Ovary (tissue), 7 donors: ENCODE measurements at regions not wholly inside any gene's neighbourhood (a gene's known extent, or its start where the extent isn't known, plus 50 kb on each side); places are given as distances from the start of the nearest gene placed in this dataset.

Experiments
- DNase-seq, 5 donors: peaks; one replicate each; pipeline ENCODE4 v3.0.0-alpha.2; 2019 to 2020
- H3K27ac ChIP-seq, 2 donors: fragments of 200-600 bp; one replicate each; pipeline versions ENCODE4 v1.5.1 to v1.8.0; 2019 to 2022
- H3K27me3 ChIP-seq: fragments of 200-600 bp; one replicate; pipeline ENCODE4 v1.8.0; 2022
- H3K36me3 ChIP-seq: fragments of 200-600 bp; sonication (generic); one replicate; pipeline ENCODE4 v1.5.1; 2019
- H3K4me1 ChIP-seq: one replicate; pipeline ENCODE4 v1.8.1; 2013; ENCODE audit warnings: mild to moderate bottlenecking, moderate library complexity; ENCODE audit not compliant: insufficient read depth
- H3K4me3 ChIP-seq: fragments of 200-600 bp; sonication (generic); one replicate; pipeline ENCODE4 v1.5.1; 2017
- H3K9me3 ChIP-seq, 2 donors: fragments of 200-600 bp in 1 of 2; sonication (generic) in 1 of 2; one replicate each; pipeline versions ENCODE4 v1.5.1 to v1.8.1; 2013 to 2019; ENCODE audit warnings: mild to moderate bottlenecking in 1 of 2, moderate library complexity in 1 of 2
- CTCF ChIP-seq, 3 donors: fragments of 450-650 bp in 2 of 3; fragments of 200-600 bp in 1 of 3; IDR thresholded peaks; one replicate each; pipeline versions ENCODE4 v1.5.1 to v1.8.0; 2016 to 2022; ENCODE audit warnings: antibody characterized with exemption in 3 of 3, mild to moderate bottlenecking in 1 of 3
- EP300 ChIP-seq: sonication (generic); formaldehyde crosslinking; IDR thresholded peaks from one replicate; pipeline ENCODE4 v1.6.1; 2017; ENCODE audit warnings: antibody characterized with exemption
- POLR2A ChIP-seq: fragments of 450-650 bp; IDR thresholded peaks from one replicate; pipeline ENCODE4 v1.6.1; 2017; ENCODE audit warnings: antibody characterized with exemption, mild to moderate bottlenecking, moderate library complexity
- WGBS, 3 donors: extraction: QIAGEN DNeasy Blood & Tissue Kit in 1 of 3; methylation state at CpG; one replicate each; pipeline versions ENCODE4 v1.1.5 to v1.1.7; 2013 to 2017; 5-methylcytosine and 5-hydroxymethylcytosine counted together
- intact Hi-C, 4 donors: fragments of 100-400 bp; cut with DNase I; formaldehyde crosslinking; loops; one replicate each; pipeline versions ENCODE4 v1.11.0 to v1.15.1; 2022 to 2023
- donor health status: DM: no; HTN: no; CAD: no; lungs with moderate emphysema.
- donor health status: DM: no; HTN: no; CAD: no.
- donor health status: Bipolar disorder and iron deficiency.
- donor health status: DM: no; HTN: no; CAD: no.
- donor health status: DM: yes; HTN: yes; CAD: no.

DNA sequence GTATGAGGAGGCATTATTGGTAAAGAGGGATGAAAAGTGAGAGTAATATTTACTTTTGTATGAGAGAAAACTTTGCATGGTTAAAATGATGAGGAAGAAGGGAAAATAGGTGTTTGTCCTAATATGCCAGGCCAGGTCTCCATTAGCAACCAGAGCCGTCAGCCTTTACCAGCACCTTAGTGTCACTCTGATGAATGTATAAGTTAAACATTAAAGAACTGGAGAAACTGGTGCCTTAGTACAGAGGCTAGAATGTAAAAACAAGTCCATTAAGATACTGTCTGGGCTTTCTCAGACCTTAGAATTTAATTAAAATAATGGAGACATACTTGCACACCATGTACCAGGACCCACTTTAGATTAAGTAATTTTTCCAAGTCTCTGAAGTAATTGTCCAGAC is 222.3 kb downstream of the FAM47A start:
- WGBS, 3 donors: 63 to 78% (median 70%) methylated on average over 1 of the region's 1 CpG
- H3K27ac ChIP-seq: no peak overlapping the region
- no peaks in the 10 kb centered on the region for H3K27me3 ChIP-seq
- no peak for DNase-seq
- TF ChIP-seq POLR2A: no peak
- TF ChIP-seq EP300: no peak
- TF ChIP-seq CTCF (IDR thresholded peaks at IDR 0.05): no peak
- no peaks in the 10 kb centered on the region for H3K4me1 ChIP-seq
- no peaks in the 10 kb centered on the region for H3K9me3 ChIP-seq
- no peak overlapping the region for H3K4me3 ChIP-seq
- intact Hi-C loops: no loop called here
- H3K36me3 ChIP-seq: no peaks in the 10 kb centered on the region

DNA sequence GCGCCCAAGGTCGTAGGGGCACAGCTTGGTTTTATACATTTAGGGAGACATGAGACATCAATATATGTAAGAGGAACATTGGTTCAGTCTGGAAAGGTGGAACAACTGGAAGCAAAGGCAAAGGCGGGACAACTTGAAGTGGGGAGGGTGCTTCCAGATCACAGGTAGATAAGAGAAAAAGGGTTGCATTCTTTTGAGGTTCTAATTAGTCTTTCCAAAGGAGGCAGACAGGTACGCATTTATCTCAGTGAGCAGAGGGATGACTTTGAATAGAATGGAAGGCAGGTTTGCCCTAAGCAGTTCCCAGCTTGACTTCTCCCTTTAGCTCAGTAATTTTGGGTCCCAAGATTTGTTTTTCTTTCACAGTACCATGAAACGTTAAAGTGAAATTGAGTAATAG is 223.2 kb downstream of the FAM47A start:
- no peak for TF ChIP-seq POLR2A
- TF ChIP-seq CTCF (IDR thresholded peaks at IDR 0.05): no peak
- no peak for TF ChIP-seq EP300
- intact Hi-C loops: no loop called here

DNA sequence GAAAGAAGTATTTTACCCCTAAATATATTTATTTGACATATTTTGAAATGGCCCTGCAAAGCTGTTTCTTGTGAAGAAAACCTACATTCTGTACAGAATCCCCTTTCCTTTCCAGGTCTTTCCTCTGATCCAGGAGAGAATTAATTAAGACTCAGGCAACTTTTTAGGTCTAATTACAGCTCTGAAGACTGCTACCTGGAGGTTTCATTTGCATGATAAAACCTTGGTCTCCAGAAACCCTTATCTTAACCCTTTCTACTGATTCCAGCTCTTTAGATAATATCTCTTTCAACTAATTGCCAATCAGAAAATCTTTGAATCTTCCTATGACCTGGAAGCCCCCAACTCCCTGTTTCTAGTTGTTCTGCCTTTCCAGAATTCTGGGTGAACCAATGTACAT is 224.0 kb downstream of the FAM47A start:
- H3K36me3 ChIP-seq: no peaks in the 10 kb centered on the region
- no peak overlapping the region for H3K4me3 ChIP-seq
- no peaks in the 10 kb centered on the region for H3K4me1 ChIP-seq
- TF ChIP-seq CTCF (IDR thresholded peaks at IDR 0.05): no peak
- no peak overlapping the region for H3K27ac ChIP-seq
- no peaks in the 10 kb centered on the region for H3K9me3 ChIP-seq
- intact Hi-C loops: no loop called here
- no peak for DNase-seq
- H3K27me3 ChIP-seq: no peaks in the 10 kb centered on the region

More for the DNA sequence above, 223.2 kb downstream of the FAM47A start:
- no peak for DNase-seq
- Histone ChIP-seq H3K4me3 (no peak overlapping the region), H3K9me3 (no peaks in the 10 kb centered on the region), H3K27ac (no peak overlapping the region), H3K27me3 (no peaks in the 10 kb centered on the region), H3K4me1 (no peaks in the 10 kb centered on the region), H3K36me3 (no peaks in the 10 kb centered on the region)
- WGBS, 3 donors: 46 to 67% (median 60%) methylated on average over 5 of the region's 5 CpGs

DNA sequence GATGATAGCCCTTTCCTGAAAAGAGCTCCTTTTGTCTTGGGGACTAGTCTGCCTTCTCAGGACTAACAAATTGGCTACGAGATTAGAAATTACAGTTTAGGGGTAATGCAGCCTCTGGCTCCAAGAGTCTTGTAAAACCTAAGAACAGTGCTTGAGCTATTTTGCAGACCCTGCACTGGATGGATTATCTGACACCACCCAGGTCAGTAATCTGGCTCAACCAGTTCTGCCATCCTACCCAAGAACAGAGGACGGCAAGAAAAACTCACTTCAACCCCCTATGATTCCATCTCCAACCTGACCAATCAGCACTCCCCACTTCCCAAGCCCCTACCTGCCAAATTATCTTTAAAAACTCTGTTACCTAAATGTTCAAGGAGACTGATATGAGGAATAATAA is 225.1 kb downstream of the FAM47A start:
- Histone ChIP-seq H3K27me3 (no peaks in the 10 kb centered on the region), H3K27ac (no peak overlapping the region), H3K4me3 (no peak overlapping the region), H3K36me3 (no peaks in the 10 kb centered on the region), H3K9me3 (no peaks in the 10 kb centered on the region), H3K4me1 (no peaks in the 10 kb centered on the region)
- no peak for DNase-seq
- TF ChIP-seq CTCF (IDR thresholded peaks at IDR 0.05): no peak
- TF ChIP-seq POLR2A: no peak
- TF ChIP-seq EP300: no peak
- WGBS, 3 donors: 53 to 67% (median 66%) methylated on average over 2 of the region's 2 CpGs
- intact Hi-C loops: no loop called here

DNA sequence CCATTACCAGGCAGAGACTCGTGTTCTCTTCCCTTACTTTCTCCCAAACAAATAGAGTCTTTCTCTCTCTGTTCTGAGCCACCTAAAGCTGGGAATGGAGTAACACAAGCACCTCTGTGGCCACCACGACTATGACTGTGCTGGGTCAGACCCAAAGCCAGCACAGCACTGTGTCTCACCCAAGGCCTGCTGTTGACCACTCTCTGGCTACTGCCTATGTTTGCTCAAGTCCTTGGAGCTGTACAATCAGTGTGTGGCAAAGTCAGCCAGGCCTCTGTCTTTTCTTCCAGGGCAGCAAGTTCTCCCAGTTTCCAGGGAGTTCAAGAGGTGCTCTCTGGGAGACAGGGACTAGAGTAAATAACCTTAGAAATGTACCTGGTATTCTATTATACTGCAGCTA is 239.4 kb downstream of the FAM47A start:
- intact Hi-C loops: no loop called here
- no peak overlapping the region for H3K27ac ChIP-seq
- no peak overlapping the region for H3K4me3 ChIP-seq
- no peaks in the 10 kb centered on the region for H3K27me3 ChIP-seq
- WGBS, 3 donors: 50 to 56% (median 51%) methylated on average over 2 of the region's 2 CpGs
- DNase-seq: no peak
- no peaks in the 10 kb centered on the region for H3K36me3 ChIP-seq
- no peak for TF ChIP-seq EP300
- no peak for TF ChIP-seq CTCF (IDR thresholded peaks at IDR 0.05)
- TF ChIP-seq POLR2A: no peak
- no peaks in the 10 kb centered on the region for H3K9me3 ChIP-seq
- no peaks in the 10 kb centered on the region for H3K4me1 ChIP-seq
